ENCODE measurements at regions not wholly inside any gene's neighbourhood (a gene's known extent, or its start where the extent isn't known, plus 50 kb on each side); places are given as distances from the start of the nearest gene placed in this dataset.

DNA sequence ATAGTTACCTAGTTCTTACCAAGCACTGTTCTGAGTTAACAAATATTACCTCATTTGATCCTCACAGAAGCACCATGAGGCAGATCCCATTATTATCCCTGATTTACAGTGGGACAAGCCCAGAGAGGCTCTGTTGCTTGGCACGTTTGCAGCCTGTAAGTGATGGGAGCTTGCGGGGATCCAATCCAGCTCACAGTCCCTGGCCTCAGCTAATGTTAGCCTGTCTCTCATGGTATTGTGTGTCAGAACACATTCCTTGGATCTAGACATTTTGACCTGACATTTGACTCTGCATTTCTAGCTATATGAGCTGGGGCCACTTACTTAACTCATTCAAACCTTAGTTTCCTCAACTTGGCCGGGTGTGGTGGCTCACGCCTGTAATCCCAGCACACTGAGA lies 246.9 kb upstream of the LRTM1 start:
- 89 to 93% methylated on average over 4 of the region's 4 CpGs for WGBS, 2 donors
- no peaks in the 10 kb centered on the region for H3K4me1 ChIP-seq
- ATAC-seq (no peak), DNase-seq (no peak)
- H3K27ac ChIP-seq, result no peak overlapping the region
- H3K4me3 ChIP-seq, result no peak overlapping the region
- H3K36me3 ChIP-seq (replicated peaks in 1 of 2; ENCODE audit: insufficient read depth in 1 of 2, low read depth in 2 of 2), result no peaks in the 10 kb centered on the region
- TF ChIP-seq, protein P1, sequence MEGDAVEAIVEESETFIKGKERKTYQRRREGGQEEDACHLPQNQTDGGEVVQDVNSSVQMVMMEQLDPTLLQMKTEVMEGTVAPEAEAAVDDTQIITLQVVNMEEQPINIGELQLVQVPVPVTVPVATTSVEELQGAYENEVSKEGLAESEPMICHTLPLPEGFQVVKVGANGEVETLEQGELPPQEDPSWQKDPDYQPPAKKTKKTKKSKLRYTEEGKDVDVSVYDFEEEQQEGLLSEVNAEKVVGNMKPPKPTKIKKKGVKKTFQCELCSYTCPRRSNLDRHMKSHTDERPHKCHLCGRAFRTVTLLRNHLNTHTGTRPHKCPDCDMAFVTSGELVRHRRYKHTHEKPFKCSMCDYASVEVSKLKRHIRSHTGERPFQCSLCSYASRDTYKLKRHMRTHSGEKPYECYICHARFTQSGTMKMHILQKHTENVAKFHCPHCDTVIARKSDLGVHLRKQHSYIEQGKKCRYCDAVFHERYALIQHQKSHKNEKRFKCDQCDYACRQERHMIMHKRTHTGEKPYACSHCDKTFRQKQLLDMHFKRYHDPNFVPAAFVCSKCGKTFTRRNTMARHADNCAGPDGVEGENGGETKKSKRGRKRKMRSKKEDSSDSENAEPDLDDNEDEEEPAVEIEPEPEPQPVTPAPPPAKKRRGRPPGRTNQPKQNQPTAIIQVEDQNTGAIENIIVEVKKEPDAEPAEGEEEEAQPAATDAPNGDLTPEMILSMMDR (IDR thresholded peaks at IDR 0.05), result no peak
- no peak for TF ChIP-seq POLR2A (IDR thresholded peaks at IDR 0.05)
- H3K9me3 ChIP-seq, result no peaks in the 10 kb centered on the region
- no peaks in the 10 kb centered on the region for H3K27me3 ChIP-seq
- intact Hi-C loops (cut with DNase I), result no loop called here

DNA sequence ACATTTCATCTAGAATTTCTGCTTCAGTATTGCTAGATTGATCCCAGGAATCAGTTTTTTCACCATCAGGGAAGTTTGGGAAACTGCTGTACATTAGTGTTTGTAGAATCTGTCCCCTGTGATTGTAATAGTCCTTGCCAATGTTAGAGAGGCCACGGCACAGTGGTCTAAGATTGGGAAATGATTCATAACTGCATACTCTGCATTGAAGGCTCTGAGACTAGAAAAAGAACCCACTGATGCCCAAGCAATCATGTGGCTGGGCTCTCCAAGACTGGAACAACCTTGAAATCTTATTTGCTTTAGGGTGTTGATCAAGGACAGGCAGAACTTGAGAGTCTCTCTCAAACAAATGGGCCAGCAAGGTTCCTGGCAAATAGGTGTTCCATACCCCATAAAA lies 245.6 kb upstream of the LRTM1 start:
- H3K4me3 ChIP-seq, result no peak overlapping the region
- DNase-seq (no peak), ATAC-seq (no peak)
- H3K4me1 ChIP-seq, result no peaks in the 10 kb centered on the region
- intact Hi-C loops (cut with DNase I), result no loop called here
- no peaks in the 10 kb centered on the region for H3K27me3 ChIP-seq
- TF ChIP-seq, protein P1 (IDR thresholded peaks at IDR 0.05), result no peak
- no peak for TF ChIP-seq POLR2A (IDR thresholded peaks at IDR 0.05)
- H3K9me3 ChIP-seq, result no peaks in the 10 kb centered on the region
- WGBS, 2 donors, result 69 to 75% methylated on average over 1 of the region's 1 CpG
- H3K27ac ChIP-seq, result no peak overlapping the region
- no peaks in the 10 kb centered on the region for H3K36me3 ChIP-seq (replicated peaks in 1 of 2; ENCODE audit: insufficient read depth in 1 of 2, low read depth in 2 of 2)

DNA sequence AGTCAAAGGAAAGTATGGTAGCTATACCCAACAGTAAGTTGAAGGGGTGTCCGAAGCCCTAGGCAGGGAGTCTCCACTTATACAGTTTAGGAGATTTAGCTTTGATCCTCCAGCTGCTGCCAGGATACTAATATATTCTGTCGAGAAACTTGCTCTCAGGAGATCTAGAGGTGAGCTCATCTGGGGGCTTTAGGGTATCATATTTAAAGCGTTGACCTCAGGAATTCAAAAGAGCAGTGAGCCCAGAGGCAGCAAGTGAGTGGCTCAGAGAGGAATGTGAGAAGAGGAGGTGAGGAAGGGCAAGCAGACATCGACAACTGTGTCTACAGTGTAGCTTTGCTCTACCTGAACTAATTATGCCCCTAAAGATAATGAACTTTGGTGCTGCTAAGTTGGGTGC lies 245.1 kb upstream of the LRTM1 start:
- Histone ChIP-seq H3K27ac (no peak overlapping the region), H3K27me3 (no peaks in the 10 kb centered on the region), H3K4me1 (no peaks in the 10 kb centered on the region), H3K36me3 (replicated peaks in 1 of 2; ENCODE audit: insufficient read depth in 1 of 2, low read depth in 2 of 2) (no peaks in the 10 kb centered on the region), H3K9me3 (no peaks in the 10 kb centered on the region), H3K4me3 (no peak overlapping the region)
- intact Hi-C loops (cut with DNase I), result no loop called here
- TF ChIP-seq, protein P1 (IDR thresholded peaks at IDR 0.05), result no peak
- no peak for TF ChIP-seq POLR2A (IDR thresholded peaks at IDR 0.05)
- 73% methylated on average over 4 of the region's 4 CpGs for WGBS, 2 donors
- no peak for ATAC-seq
- DNase-seq, result no peak

DNA sequence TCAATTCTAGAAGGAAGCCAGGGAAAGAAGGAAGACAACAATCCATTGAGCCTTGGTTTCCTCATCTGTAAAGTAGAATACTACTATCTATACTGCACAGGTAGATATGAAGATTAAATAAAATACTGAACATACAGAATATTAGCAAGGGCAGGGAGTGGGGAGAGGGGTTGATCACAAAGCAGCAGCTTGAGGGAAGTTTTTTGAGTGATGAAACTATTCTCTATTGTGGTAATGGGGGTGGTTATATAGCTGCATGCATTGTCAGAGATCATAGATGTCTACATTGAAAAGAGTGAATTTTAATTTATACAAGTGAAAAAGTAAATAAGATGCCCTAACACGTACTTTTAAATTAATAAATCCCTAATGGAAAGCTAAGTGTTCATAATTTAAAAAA lies 242.6 kb upstream of the LRTM1 start:
- no peak for TF ChIP-seq POLR2A (IDR thresholded peaks at IDR 0.05)
- TF ChIP-seq, protein P1 (IDR thresholded peaks at IDR 0.05), result no peak
- intact Hi-C loops (cut with DNase I), result no loop called here

DNA sequence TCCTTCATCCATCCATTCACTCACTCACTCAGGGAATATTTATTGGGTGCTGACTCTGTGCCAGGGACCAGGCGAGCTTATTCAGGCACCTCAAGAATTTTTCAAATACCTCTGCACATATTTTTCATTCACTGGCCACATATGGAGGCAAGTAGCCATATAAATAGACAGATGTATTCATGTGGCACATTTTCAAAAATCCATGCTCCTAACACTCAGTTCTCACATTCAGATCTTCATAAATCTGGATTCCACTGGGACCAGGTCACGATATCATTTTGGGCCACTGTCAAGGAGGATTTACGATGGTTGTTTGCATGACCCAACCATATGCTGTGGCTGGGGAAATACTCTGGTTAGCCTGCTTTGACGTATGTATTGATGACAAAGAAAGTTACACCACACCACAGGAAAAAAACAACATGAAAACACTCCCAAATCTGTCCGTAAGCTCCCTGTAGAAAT lies 241.8 kb upstream of the LRTM1 start:
- intact Hi-C loops (cut with DNase I), result no loop called here
- ATAC-seq (no peak), DNase-seq (no peak)
- H3K27ac ChIP-seq, result no peak overlapping the region
- H3K4me1 ChIP-seq, result no peaks in the 10 kb centered on the region
- H3K9me3 ChIP-seq, result no peaks in the 10 kb centered on the region
- no peak for TF ChIP-seq POLR2A (IDR thresholded peaks at IDR 0.05)
- TF ChIP-seq, protein P1 (IDR thresholded peaks at IDR 0.05), result no peak
- no peaks in the 10 kb centered on the region for H3K27me3 ChIP-seq
- 65% methylated on average over 5 of the region's 5 CpGs for WGBS, 2 donors
- no peaks in the 10 kb centered on the region for H3K36me3 ChIP-seq (replicated peaks in 1 of 2; ENCODE audit: insufficient read depth in 1 of 2, low read depth in 2 of 2)
- H3K4me3 ChIP-seq, result no peak overlapping the region

More for the DNA sequence above, 242.6 kb upstream of the LRTM1 start:
- DNase-seq, result no peak
- Histone ChIP-seq H3K4me1 (no peaks in the 10 kb centered on the region), H3K4me3 (no peak overlapping the region), H3K9me3 (no peaks in the 10 kb centered on the region), H3K27ac (no peak overlapping the region), H3K27me3 (no peaks in the 10 kb centered on the region), H3K36me3 (replicated peaks in 1 of 2; ENCODE audit: insufficient read depth in 1 of 2, low read depth in 2 of 2) (no peaks in the 10 kb centered on the region)
- ATAC-seq, result no peak
- 52 to 58% methylated on average over 1 of the region's 1 CpG for WGBS, 2 donors

All from body of pancreas (tissue), 4 donors.